NT2/D1 (cell line): ENCODE measurements at regions not wholly inside any gene's neighbourhood (a gene's known extent, or its start where the extent isn't known, plus 50 kb on each side); places are given as distances from the start of the nearest gene placed in this dataset.

Experiments
- DNase-seq: peaks from one replicate; pipeline ENCODE4 v3.0.0-alpha.2; 2011; ENCODE audit warnings: low read depth, low spot score
- H3K27me3 ChIP-seq: 2 replicates; pipeline ENCODE4 v1.6.0; 2011; ENCODE audit warnings: mild to moderate bottlenecking; ENCODE audit not compliant: insufficient read length, insufficient read depth
- H3K36me3 ChIP-seq: 2 replicates; pipeline ENCODE4 v1.6.1; 2011; ENCODE audit warnings: mild to moderate bottlenecking, low read length, mixed read lengths; ENCODE audit not compliant: insufficient read depth, insufficient read length
- H3K4me1 ChIP-seq: 2 replicates; pipeline ENCODE4 v1.5.1; 2011; ENCODE audit not compliant: insufficient read depth, insufficient read length
- H3K4me3 ChIP-seq: 2 replicates; pipeline ENCODE4 v1.5.1; 2011; ENCODE audit warnings: low read depth; ENCODE audit not compliant: insufficient read length
- H3K9ac ChIP-seq: 2 replicates; pipeline ENCODE4 v1.6.0; 2011; ENCODE audit warnings: low read depth; ENCODE audit not compliant: insufficient read length
- H3K9me3 ChIP-seq: 2 replicates; pipeline ENCODE4 v1.5.1; 2011; ENCODE audit warnings: mild to moderate bottlenecking, low read length; ENCODE audit not compliant: insufficient read depth
- SUZ12 ChIP-seq: IDR thresholded peaks from 2 replicates; pipeline ENCODE4 v1.6.1; 2011; ENCODE audit not compliant: insufficient read length, insufficient read depth; ENCODE audit errors: extremely low read depth
- YY1 ChIP-seq: IDR thresholded peaks from 2 replicates; pipeline ENCODE4 v1.6.1; 2011; ENCODE audit not compliant: insufficient read length, insufficient read depth
- ZNF274 ChIP-seq: IDR thresholded peaks from 2 replicates; pipeline ENCODE4 v1.6.1; 2011; ENCODE audit warnings: mild to moderate bottlenecking, low read depth, low read length

GRCh38 chr3:88259045-88259444, 109.3 kb downstream of the C3orf38 start:
- no peaks in the 10 kb centered on the region for H3K9me3 ChIP-seq
- no peak overlapping the region for H3K9ac ChIP-seq
- no peaks in the 10 kb centered on the region for H3K36me3 ChIP-seq

DNA sequence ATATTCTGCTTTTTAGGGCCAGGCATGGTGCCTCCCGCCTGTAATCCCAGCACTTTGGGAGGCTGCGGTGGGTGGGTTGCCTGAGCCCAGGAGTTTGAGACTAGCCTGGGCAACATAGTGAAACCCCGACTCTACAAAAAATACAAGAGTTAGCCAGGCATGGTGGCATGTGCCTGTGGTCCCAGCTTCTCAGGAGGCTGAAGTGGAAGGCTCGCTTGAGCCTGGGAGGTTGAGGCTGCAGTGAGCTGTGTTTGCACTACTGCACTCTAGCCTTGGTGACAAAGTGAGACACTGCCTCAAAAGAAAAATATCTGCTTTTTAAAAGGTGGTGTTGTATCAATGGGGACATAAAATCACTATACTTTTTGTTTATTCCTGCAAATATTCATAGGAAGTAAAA, 112.8 kb downstream of the C3orf38 start:
- H3K9ac ChIP-seq = no peak overlapping the region
- TF ChIP-seq SUZ12 (no peak), YY1 (no peak), ZNF274 (no peak)
- no peaks in the 10 kb centered on the region for H3K9me3 ChIP-seq
- no peak overlapping the region for H3K4me3 ChIP-seq
- DNase-seq = no peak
- H3K4me1 ChIP-seq = no peaks in the 10 kb centered on the region
- H3K36me3 ChIP-seq = no peaks in the 10 kb centered on the region
- no peaks in the 10 kb centered on the region for H3K27me3 ChIP-seq

More at GRCh38 chr3:88259045-88259444, 109.3 kb downstream of the C3orf38 start:
- Histone ChIP-seq H3K27me3 (no peaks in the 10 kb centered on the region), H3K4me3 (no peak overlapping the region), H3K4me1 (no peaks in the 10 kb centered on the region)
- no peak for DNase-seq
- TF ChIP-seq YY1 (no peak), ZNF274 (no peak), SUZ12 (no peak)

DNA sequence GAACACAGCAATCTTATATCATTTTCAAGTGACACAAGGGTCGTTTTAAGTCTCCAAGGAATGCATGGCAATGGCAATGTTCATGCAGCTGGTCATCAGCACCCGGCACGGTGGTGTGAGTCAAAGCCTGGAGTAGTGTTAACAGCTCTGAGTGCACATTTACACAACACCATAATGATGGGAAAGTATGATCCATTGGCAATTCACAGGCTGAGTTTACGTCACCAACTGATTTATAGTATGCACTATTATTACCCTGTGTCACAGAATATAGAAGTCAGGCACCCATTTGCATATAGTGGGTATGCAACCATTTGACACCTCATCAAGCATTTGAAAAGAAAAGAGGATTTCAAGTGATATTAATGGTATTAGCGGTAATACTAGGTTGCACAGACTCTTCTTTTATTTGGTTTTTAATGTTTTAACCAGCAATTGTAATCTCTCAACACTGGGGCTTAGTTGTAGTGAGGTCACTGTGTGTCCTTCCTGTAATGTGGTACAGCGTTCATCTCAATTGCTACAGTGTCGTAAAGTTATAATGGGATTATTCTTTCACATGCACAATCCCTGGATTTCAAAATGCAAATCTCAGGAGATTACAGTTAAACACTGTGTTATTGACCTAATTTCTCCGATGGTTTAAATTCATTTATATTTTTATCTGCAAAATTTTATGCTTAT, 113.8 kb downstream of the C3orf38 start:
- H3K9me3 ChIP-seq = no peaks in the 10 kb centered on the region
- H3K36me3 ChIP-seq = no peaks in the 10 kb centered on the region
- no peaks in the 10 kb centered on the region for H3K4me1 ChIP-seq
- DNase-seq = no peak
- no peak overlapping the region for H3K9ac ChIP-seq
- TF ChIP-seq ZNF274 (no peak), SUZ12 (no peak), YY1 (no peak)
- no peaks in the 10 kb centered on the region for H3K27me3 ChIP-seq
- H3K4me3 ChIP-seq = no peak overlapping the region

GRCh38 chr3:88267441-88267840, 117.7 kb downstream of the C3orf38 start:
- TF ChIP-seq SUZ12 = no peak
- no peak for TF ChIP-seq ZNF274
- no peak for TF ChIP-seq YY1
- H3K9ac ChIP-seq = no peak overlapping the region
- DNase-seq = no peak
- H3K9me3 ChIP-seq = no peaks in the 10 kb centered on the region
- H3K27me3 ChIP-seq = no peaks in the 10 kb centered on the region
- H3K4me3 ChIP-seq = no peak overlapping the region
- H3K36me3 ChIP-seq = no peaks in the 10 kb centered on the region
- no peaks in the 10 kb centered on the region for H3K4me1 ChIP-seq

GRCh38 chr3:88267847-88268246, 118.1 kb downstream of the C3orf38 start:
- Histone ChIP-seq H3K4me3 (no peak overlapping the region), H3K9ac (no peak overlapping the region), H3K36me3 (no peaks in the 10 kb centered on the region), H3K4me1 (no peaks in the 10 kb centered on the region), H3K9me3 (no peaks in the 10 kb centered on the region), H3K27me3 (no peaks in the 10 kb centered on the region)
- no peak for DNase-seq
- TF ChIP-seq SUZ12 = no peak

DNA sequence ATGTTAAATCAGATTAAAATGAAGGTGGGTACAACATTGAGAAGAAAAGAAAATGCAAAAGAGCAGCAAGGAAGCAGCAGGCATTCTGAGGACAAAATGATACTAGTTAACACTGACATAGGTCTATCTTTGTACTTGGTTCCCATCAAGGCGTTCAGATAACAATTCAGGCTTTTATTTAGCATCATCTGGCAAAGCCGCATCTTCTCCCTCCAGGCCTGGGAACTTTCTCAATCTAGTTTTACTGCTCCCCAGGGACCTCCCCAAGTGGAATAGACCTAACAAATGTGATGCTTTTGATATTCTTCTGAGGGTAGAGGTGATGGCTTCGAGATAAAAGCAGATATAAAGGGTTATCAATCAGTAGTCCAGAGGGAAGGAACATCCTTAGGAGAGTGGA, 130.6 kb downstream of the C3orf38 start:
- TF ChIP-seq YY1 (no peak), ZNF274 (no peak), SUZ12 (no peak)
- H3K27me3 ChIP-seq = no peaks in the 10 kb centered on the region
- no peak for DNase-seq
- H3K36me3 ChIP-seq = no peaks in the 10 kb centered on the region
- H3K4me3 ChIP-seq = no peak overlapping the region
- no peak overlapping the region for H3K9ac ChIP-seq
- no peaks in the 10 kb centered on the region for H3K9me3 ChIP-seq
- no peaks in the 10 kb centered on the region for H3K4me1 ChIP-seq

DNA sequence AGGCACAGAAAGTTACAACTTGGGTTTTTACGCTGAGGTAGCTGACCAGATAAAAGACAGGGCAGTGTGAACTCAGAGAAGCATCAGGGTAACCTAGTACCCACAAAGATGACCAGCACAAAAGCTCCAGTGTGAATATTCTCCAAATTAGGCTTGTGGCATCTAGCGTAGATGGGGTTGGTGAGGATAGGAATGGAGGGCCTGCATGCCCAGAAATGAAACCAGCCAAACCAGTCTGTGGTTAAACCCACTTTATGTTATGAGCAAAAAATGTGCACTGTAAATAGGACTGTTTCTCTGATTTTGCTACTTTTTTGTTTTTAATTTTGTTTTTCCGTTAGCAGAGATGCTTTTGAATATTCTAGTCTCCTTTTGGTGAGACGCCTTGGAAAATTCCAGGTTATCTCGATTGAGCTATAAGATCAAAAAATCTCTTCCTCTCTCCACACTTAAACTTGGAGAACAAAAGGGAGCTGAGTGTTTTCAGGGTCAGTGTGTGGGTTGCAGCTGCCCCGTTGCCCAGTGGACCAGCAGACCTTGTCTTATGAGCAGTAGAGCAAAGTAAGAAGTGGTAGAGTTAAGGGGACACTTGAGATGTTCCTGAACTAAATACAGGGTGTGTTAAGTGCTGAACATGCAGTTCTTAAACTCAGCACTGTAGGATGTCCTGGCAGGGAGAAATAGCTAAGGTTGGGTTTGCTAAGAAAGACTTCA, 132.9 kb downstream of the C3orf38 start:
- H3K9ac ChIP-seq = no peak overlapping the region
- H3K4me3 ChIP-seq = no peak overlapping the region
- no peaks in the 10 kb centered on the region for H3K9me3 ChIP-seq
- no peaks in the 10 kb centered on the region for H3K27me3 ChIP-seq
- no peak for TF ChIP-seq SUZ12
- TF ChIP-seq YY1 = no peak
- no peak for TF ChIP-seq ZNF274
- no peak for DNase-seq
- no peaks in the 10 kb centered on the region for H3K36me3 ChIP-seq
- H3K4me1 ChIP-seq = no peaks in the 10 kb centered on the region
